ENCODE measurements at regions not wholly inside any gene's neighbourhood (a gene's known extent, or its start where the extent isn't known, plus 50 kb on each side); places are given as distances from the start of the nearest gene placed in this dataset.
"Not testable (repeated sequence)": the region's sequence is repeated elsewhere in the genome, so short reads cannot be mapped to it uniquely, and the experiment has no call there.

DNA sequence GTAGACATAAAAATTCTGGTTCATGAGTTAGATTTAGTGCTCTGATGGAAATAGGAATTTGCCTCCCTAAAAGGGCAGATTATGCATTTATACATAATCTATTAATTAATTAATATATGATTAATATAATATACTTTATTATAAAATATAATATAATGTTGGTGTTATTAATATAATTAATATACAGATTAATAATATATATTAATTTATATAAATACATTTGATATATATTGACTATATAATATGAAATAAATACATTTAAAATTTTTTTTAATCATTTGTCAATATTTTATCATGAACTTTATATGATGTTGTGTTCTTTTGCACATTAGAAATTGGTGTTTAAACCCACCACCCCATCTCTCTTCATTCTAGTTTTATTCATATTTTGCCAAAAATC is 652.1 kb upstream of the ZNF804A start:
- DNase-seq, result no peak

DNA sequence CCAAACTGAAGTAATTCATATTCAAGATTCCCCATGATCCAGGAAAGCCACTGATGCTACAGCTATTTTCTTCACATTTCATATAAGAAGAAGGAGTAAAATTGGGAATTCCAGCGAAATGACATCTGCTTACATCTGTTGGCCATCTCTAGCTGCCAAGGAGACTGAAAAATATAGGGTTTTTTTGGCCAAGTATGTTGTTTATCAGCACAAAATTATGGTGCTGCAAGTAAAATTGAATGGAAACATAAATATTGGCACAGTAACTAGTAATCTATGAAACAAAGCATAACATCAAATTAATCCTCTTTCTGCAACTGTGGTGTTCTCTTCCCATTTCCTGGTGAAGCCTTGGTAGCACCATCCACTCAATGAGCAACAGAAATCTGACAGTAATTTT is 649.5 kb upstream of the ZNF804A start:
- DNase-seq, result no peak

DNA sequence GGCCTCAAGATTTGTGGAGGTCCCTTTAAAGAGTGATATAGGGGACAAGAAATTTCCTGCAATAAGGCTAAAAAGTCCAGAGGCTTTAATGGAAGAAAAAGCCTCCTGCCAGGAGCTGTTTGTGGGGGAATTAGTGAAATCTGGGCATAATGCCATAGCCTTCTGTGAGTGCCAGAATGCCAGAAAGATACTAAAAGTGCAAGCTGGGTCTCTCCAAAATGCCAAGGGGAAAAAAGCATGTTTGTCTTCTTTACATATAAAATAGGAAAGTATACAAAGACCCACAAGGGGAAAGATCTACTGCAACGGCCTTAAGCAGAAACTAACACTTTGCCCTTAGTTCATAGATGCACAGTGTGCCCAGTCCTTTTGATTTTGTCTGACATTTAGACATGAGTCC is 647.7 kb upstream of the ZNF804A start:
- peak; percentile 10 for DNase-seq

DNA sequence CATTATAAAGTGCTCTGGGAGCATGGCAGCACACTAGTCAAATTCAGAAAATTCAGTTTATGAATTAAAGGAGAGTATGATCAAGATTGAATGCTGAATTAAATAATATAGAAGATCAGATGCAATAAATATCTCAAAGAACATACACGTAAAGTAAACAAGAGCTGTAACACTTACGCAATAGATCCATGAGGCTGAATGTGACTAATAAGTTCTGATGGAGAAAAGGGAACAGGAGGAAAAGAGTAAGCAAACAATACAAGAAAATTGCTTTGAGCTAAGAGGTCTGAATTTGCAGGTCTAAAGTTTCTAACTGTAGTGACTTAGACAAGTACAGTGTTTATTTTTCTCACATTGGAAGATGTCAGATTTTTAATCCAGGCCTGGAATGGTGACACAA is 646.7 kb upstream of the ZNF804A start:
- DNase-seq, result no peak

DNA sequence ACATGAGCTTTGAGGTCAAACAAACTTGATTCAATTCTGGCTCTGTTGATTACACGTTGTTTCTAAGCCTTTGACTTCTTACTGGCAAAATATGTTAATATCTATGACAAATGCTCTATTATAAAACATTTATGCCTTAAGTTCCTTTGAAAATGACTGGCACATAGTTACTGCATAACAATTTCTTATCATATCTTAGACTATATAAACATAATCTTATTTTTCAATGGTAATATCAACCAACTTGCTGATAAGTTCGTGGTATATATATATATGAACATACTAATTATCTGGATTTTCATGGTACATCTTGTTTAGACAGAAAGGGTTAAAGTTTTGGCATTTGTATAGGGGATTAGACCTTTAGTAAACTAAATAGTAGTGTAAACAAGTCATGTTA is 645.6 kb upstream of the ZNF804A start:
- DNase-seq, result no peak

DNA sequence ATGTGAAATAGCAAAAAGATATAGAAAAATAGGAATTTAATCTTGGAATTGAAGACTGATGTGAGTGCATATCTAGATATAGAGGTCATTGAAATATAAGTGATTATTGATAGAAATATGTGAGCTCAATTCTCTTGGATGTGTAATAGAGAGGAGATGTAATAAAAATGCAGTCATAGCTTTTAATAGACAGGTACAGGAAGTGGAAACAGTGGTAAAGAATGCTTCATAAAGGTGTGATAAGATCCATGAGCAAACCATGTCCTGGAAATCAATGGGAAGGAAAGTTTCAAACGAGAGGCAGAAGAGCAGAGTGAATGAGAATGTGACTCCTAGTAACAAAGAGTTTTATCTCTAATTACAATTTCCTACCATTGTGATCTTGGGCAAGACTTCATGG is 634.7 kb upstream of the ZNF804A start:
- no peak for DNase-seq

DNA sequence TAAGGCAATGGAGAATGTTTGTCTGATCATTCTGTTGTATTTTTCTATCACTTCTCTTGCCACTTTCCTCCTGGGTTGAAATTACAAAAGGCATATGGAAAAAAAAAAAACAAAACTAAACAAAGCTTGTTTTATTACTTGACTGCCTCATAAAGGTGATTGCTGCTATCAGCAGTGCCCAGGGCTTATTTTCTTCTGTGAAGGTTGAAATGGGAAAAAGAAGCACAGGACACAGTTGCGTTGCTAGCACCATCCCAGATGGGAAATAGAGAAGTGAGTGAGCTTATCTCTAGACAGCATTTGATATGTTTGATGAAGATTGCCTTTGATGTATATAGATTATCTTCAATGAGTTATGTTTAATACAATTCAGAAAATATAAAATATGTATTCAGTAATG is 633.8 kb upstream of the ZNF804A start:
- no peak for DNase-seq

DNA sequence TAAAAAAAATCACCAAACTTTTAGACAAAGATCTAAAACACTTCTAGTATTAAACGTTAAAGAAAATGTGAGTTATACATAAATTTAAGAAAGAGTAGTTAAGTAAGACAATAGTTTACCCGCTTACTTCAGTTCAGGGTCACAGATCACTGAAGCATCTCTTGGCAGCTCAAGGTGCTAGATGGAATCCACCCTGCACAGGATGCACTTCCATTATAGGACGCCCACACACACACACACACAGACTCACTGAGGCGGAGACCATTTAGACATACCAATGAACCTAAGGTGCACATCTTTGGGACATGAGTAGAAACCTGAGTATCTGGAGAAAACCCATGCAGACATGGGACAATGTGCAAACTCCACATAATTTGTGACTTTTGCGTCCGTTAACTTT is 630.6 kb upstream of the ZNF804A start:
- no peak for DNase-seq

DNA sequence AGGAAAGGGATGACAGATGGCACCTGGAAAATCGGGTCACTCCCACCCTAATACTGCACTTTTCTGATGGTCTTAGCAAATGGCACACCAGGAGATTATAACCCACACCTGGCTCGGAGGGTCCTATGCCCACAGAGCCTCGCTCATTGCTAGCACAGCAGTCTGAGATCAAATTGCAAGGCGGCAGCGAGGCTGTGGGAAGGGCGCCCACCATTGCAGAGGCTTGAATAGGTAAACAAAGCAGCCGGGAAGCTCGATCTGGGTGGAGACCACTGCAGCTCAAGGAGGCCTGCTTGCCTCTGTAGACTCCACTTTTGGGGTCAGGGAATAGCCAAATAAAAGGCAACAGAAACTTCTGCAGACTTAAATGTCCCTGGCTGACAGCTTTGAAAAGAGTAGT is 622.7 kb upstream of the ZNF804A start:
- DNase-seq, result not testable (repeated sequence)

DNA sequence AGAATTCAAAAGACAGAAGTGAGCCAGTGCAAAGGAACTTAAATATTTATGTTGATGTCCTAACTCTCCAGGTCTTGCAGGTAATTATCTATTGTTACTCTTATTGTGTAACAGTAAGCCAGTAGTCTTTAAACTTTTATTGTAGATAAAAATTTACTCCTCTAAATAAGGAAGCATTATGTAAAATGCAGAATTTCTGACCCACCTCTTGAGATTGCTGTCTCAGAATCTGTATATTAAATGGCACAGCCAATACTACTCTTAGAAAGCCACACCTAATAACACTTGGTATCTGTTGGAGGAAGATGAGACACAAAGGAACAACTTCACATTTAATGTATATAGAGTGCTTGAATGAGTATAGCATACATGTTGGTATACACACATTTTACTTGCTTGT is 613.5 kb upstream of the ZNF804A start:
- DNase-seq, result no peak

DNA sequence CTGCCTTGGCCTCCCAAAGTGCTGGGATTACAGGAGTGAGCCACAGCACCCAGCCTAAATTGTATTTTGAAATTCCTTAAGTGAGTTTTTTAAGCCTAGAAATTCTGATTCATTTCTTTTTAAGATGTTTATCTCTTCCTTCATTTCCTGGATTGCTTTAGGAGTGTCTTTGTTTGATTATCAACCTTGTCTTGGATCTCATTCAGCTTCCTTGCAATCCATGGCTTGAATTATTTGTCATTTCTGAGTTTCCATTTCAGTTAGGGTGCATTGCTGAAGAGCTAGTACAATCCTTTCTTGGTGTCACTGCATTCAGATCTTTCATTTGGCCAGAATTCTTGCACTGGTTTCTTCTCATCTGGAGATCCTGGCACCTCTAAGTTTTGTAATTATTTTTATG is 606.4 kb upstream of the ZNF804A start:
- no peak for DNase-seq

DNA sequence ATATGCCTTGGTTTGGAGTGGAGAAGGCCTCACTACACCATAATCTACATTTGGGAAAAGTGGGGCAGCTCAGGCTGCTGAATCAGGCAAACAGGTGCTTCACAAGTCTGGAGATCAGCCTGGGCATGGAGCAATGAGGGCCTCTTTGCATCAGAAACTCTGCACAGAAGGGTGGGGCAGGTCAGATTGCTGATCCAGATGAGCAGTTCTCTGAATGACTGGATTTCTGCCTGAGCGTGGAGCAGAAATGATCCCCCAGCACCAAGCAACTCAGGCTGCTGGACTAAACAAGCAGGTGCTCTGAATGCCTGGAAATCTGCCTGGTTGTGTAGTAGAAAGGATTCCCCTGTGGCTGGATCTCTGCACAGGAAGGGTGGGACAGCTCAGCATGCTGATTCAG is 605.3 kb upstream of the ZNF804A start:
- no peak for DNase-seq

DNA sequence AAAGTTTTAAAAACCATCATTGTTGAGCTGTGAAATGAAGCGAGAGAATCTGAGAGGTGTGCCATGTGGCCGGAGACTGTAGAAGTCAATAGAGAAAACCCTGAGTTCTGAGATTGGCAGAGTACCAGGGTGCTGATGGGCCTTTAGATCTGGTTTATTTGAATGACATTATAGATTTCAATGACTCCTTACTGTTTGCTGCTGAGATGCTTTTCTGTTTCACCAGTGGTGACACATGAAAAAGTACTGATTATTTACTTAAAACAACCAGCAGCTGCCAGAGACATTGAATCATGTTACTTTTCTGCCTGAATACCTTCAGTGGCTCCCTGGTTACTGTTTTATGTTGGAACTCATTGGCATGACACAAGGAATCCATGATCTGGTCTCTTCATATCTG is 602.7 kb upstream of the ZNF804A start:
- DNase-seq, result peak; percentile 1

DNA sequence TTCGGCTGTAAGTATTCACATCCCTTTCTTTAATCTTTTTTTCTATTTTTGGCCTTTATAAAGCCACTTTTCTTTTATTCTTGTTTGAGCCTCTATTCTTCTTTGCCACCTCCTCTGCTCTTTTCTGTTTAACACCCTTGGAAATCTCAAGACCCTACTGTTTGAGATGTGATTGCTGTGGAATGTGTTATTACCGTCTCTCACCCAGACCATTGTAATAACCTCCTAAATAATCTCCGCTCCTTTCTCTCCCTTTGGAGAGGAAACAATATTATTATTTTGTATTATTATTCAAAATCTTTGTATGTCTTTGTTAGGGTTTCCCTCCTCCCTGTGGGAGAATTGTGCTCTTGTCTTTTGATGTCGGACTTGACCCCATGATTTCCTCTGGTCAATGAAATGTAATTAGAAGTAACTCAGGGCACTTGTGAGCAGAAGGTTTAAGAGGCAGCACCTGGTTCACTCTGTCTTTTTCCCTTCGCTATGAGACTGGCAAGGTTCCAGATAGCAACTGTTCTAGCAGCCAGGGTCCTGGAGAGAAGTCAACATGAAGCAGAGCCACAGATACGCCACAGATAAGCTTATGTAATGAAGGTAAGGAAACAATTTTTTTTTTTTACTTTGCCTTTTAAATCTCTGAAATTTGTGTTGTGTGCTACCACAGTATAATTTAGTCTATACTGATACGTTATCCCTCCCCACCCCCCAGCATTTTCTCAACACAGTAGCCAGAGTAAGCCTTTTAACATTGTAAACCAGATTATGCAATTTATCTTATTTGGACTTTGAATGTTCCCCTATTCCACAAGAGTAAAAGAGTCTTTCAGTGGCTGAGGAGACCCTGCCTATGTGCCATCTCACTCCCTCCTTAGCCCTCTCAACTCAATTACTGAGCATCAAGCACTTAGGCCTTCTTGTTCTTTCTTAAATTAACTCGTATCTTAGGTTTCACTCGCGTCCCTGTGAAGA is 601.2 kb upstream of the ZNF804A start:
- no peak for DNase-seq

DNA sequence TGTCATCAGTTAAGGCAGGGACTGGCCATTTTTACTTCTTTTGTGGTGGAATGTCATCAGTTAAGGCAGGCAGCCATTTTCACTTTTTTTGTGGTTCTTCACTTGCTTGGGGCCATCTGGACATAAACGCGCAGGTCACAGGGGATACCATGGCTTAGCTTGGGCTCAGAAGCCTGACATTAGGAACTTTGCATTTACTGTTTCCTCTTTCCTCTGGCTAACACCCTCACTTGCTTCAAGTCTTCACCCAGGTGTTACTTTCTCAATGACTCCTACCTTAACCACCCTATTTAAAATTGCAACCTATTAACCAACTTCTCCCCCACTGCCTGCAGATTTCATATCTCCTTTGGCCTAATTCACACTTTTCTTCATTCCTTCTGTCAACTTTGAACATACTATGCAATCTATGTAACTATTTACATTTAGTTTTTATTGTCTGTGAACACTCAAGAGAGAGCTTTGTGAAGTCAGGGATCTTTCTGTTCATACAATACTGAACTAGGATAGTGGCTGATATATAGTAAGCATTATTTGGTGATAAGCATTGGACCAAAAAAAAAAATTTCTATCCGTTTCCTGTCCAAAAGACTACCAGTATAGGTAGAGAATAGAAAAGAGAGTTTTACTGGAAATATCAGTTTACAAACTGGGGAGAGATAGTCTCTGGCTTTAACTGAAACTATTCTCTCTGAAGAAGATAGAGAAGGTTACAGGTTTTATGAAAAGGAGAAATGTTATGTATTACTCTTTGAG is 600.1 kb upstream of the ZNF804A start:
- no peak for DNase-seq

DNA sequence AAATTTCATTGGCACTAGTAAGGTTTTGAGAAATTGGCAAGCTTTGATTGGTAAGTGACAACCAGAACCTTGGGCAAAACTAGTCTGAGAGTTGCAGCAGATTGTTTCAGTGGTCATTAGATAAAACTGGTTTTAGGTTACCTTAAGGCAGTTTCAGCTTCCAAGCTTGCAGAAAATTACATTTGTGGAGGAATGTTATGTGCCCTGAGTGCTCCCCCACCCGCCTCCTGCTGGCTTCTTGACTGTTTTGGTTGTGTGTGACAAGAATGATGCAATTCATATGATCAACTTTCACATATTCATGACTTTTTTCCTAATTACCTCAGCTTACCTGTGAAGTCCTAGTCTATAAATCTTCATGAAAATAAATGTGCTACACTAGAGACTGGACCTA is 599.5 kb upstream of the ZNF804A start:
- no peak for DNase-seq

DNA sequence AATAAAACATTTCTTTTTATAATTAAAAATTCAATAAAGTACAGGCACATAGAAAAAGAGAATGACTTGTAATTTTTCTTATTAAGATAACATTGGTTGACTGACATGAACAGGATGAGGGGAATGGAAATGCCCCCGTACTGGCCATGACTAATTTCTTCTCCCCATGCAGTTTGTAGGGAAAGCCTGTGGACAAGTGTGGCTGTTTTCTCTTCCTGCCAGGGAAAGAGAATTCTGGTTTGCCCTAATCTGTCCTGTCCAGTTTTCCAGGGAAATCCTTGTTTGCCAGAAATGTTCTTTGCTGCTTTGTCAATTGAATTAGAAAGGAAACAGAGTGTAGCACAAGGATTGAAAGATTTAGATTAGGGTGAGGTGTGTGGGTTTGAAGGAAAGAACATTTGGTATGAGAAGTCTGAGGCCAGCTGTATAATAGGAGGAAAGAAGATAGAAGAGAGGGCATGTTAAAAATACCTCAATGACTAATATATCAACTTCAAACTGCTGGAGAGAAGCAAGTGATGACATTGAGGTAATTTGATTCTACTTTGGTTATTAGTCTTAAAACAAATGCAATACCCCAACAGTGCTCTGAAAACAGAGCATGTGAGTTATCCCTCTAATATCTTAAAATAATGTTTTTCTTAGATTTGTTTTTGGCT is 593.9 kb upstream of the ZNF804A start:
- peak; percentile 29 for DNase-seq

DNA sequence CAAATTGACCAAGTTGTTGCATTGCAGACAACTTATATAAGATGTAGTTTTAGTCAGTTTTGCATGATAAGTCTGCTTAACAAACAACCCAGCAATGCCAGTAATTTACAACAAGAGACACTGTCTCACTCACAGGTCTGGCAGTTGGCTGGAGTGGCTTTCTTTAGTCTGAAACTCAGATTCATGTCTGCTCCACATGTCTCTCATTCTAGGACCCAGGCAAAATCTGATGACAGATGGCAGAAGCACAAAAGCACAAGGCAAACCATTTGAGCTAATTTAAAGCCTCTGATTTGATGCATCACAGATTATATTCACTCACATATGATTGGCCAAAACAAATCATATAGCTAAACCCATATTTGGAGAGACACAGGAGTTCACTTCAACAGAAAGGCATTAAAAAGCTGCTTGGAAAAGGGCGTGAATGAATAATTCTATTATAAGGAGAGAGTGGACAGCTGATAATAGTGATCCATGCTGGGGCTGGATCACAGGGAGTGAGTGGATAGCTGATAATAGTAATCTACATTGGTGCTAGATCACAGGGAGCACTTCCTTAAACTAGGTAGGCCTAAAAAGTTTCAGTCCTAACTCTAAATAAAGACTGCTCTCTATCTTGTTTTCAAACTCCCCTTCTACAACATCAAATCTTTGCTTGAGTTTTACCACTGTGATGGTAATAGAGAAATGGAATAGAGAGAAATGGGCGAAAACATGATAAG is 593.2 kb upstream of the ZNF804A start:
- DNase-seq, result peak; percentile 5

DNA sequence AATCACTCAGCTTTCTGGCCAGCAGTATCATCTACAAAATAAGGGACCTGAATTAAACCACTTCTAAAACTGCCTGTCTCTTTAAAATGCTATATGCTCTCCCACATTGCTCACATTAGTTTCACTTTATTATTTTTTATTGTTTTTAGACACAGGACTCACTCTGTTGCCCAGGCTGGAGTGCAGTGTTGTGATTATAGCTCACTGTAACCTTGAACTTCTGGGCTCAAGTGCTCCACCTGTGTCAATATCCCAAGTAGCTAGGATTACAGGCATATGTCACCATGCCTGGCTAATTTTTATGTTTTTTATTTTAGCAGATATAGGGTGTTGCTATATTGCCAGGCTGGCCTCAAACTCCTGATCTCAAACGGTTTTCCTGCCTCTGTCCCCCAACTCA is 591.3 kb upstream of the ZNF804A start:
- no peak for DNase-seq

DNA sequence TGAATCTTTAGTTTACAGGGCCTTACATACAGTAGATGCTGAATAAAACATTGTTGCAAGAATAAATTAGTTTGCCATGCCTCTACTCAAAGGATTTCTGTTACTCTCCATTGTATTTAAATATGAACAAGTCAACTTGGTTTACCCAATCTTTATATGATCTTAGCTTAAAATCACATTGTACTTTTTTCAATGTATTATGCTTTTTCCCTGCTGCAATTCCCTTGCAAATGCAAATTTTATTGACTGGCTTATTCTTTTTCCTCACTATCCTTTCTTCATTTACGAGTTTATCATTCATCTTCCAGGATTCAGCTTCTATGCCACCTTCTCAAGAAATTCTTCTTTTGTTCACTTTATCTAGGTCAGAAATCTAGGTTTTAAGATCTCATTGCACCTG is 571.4 kb upstream of the ZNF804A start:
- DNase-seq, result no peak

DNA sequence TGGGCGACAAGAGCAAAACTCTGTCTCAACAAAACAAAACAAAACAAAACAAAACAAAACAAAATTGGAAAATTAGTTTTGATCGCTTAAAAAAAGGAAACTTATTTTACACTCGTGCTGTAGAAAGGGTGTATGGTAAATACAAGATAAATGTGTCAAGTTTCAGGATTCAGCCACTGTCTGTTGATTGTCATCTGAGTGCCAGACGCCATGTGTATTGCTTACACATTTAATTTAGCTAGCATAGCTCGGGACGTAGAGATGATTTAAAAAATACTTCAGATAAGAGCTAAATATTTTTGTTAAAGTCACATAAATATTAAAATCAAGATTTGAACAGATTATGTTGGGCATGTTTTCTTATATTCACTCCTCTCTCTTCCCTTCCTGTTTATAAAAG is 568.1 kb upstream of the ZNF804A start:
- DNase-seq, result no peak

DNA sequence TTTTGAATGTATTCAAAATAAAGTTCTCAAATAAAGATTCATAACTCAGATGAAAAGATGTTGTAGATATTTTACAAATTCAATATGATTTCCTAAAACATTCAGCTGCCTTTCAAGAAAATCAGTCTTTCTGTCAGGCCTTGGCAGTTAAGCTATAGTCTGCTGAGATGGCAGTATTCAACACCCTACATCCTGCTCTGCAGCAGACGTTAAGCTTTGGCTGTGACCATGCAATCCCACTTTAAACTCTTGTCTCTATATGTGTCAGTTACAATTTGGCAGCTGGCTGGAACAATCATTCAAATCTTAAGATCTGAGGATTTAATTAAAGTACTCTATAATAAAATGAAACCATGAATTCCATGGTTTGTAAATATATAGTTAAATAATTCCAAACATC is 567.3 kb upstream of the ZNF804A start:
- DNase-seq, result no peak

Measured in fibroblast of upper back skin (primary cell).